Liver (tissue), 3 donors: ENCODE measurements at regions not wholly inside any gene's neighbourhood (a gene's known extent, or its start where the extent isn't known, plus 50 kb on each side); places are given as distances from the start of the nearest gene placed in this dataset.

Experiments
- ATF3 ChIP-seq: IDR thresholded peaks from 2 replicates; pipeline ENCODE4 v1.6.1; 2016; ENCODE audit warnings: antibody characterized with exemption
- CTCF ChIP-seq: fragments of 150-350 bp; IDR thresholded peaks from 2 replicates; pipeline ENCODE4 v1.5.1; 2017; ENCODE audit warnings: improper control_type of control experiment, low read depth, low read length; ENCODE audit not compliant: missing input control
- EGR1 ChIP-seq, 2 donors: IDR thresholded peaks; 2 replicates each; pipeline ENCODE4 v1.6.1; 2016 to 2018; ENCODE audit warnings: antibody characterized with exemption in 2 of 2, low read depth in 2 of 2
- GABPA ChIP-seq, 2 donors: IDR thresholded peaks in 1 of 2; conservative IDR thresholded peaks in 1 of 2; 2 replicates each; pipeline ENCODE4 v1.6.1; 2016; ENCODE audit warnings: antibody characterized with exemption in 2 of 2, mild to moderate bottlenecking in 1 of 2, moderate library complexity in 1 of 2
- MAX ChIP-seq: IDR thresholded peaks from 2 replicates; pipeline ENCODE4 v1.6.1; 2016; ENCODE audit warnings: antibody characterized with exemption
- NR2F2 ChIP-seq: IDR thresholded peaks from 2 replicates; pipeline ENCODE4 v1.6.1; 2016; ENCODE audit warnings: antibody characterized with exemption
- REST ChIP-seq: IDR thresholded peaks from 2 replicates; pipeline ENCODE4 v1.6.1; 2016; ENCODE audit warnings: antibody characterized with exemption, mild to moderate bottlenecking
- SP1 ChIP-seq: IDR thresholded peaks from 2 replicates; pipeline ENCODE4 v1.6.1; 2018; ENCODE audit warnings: antibody characterized with exemption, mild to moderate bottlenecking
- TAF1 ChIP-seq: conservative IDR thresholded peaks from 2 replicates; pipeline ENCODE4 v1.6.1; 2016; ENCODE audit warnings: antibody characterized with exemption, mild to moderate bottlenecking
- YY1 ChIP-seq: IDR thresholded peaks from 2 replicates; pipeline ENCODE4 v1.6.1; 2016; ENCODE audit warnings: antibody characterized with exemption, mild to moderate bottlenecking
- ZBTB33 ChIP-seq: IDR thresholded peaks from 2 replicates; pipeline ENCODE4 v1.6.1; 2016; ENCODE audit warnings: antibody characterized with exemption
- donor health status: healthy.
- donor health status: healthy.

GRCh38 chr6:14322841-14323240 is 205.3 kb downstream of the CD83 start:
- TF ChIP-seq CTCF (no peak), GABPA (IDR thresholded peaks at IDR 0.05 in 1 of 2, conservative IDR thresholded peaks at IDR 0.05 in 1 of 2) (no peak), ATF3 (no peak), REST (no peak), YY1 (no peak), EGR1 (IDR thresholded peaks at IDR 0.05; ENCODE audit: low read depth in 2 of 2) (no peak), TAF1 (no peak), MAX (no peak), NR2F2 (no peak), ZBTB33 (no peak), SP1 (no peak)
